PC-9 (cell line): ENCODE measurements at regions not wholly inside any gene's neighbourhood (a gene's known extent, or its start where the extent isn't known, plus 50 kb on each side); places are given as distances from the start of the nearest gene placed in this dataset.

ENCODE experiments used
- BruUV-seq: library from RNA; stranded (reverse); fragments of 400-500 nt; replicated peaks from 2 replicates; lab custom pipeline; 2021; lab: Mats Ljungman, UMichigan
- CTCF ChIA-PET: fragments of 300-600 bp; sonication (Branson Sonifier 250); formaldehyde crosslinking; loops from one replicate; lab custom pipeline; 2022; ENCODE audit warnings: antibody characterized with exemption; lab: Charles Lee
- POLR2A ChIA-PET: fragments of 300-600 bp; sonication (Branson Sonifier 250); formaldehyde crosslinking; loops from one replicate; lab custom pipeline; 2022; ENCODE audit warnings: antibody characterized with exemption; ENCODE audit not compliant: unreplicated experiment; lab: Charles Lee
- DNase-seq, 2 experiments: peaks; one replicate each; pipeline versions ENCODE4 v3.0.0 to v3.0.0-alpha.2; 2015 to 2022; ENCODE audit warnings: mixed read lengths in 1 of 2
- H2AFZ ChIP-seq: fragments of 200-600 bp; sonication (generic); 2 replicates; pipeline ENCODE4 v1.8.1; 2017; ENCODE audit warnings: antibody characterized with exemption
- H3F3A ChIP-seq: fragments of 200-600 bp; sonication (generic); 2 replicates; pipeline ENCODE4 v1.8.1; 2017; ENCODE audit warnings: antibody characterized with exemption, mild to moderate bottlenecking, low read depth; ENCODE audit not compliant: insufficient read depth
- H3K27ac ChIP-seq: fragments of 200-600 bp; sonication (generic); 2 replicates; pipeline ENCODE4 v1.6.1; 2016; ENCODE audit warnings: mixed run types
- H3K27me3 ChIP-seq: fragments of 200-600 bp; sonication (generic); 2 replicates; pipeline ENCODE4 v1.6.1; 2016; ENCODE audit warnings: low read depth, mixed run types; ENCODE audit not compliant: insufficient read depth
- H3K36me3 ChIP-seq: fragments of 200-600 bp; sonication (generic); 2 replicates; pipeline ENCODE4 v1.6.1; 2016; ENCODE audit warnings: low read depth, mixed run types
- H3K4me1 ChIP-seq: fragments of 200-600 bp; sonication (generic); replicated peaks from 2 replicates; pipeline ENCODE4 v1.6.1; 2016; ENCODE audit warnings: mixed run types; ENCODE audit not compliant: insufficient read depth
- H3K4me2 ChIP-seq: fragments of 200-600 bp; sonication (generic); 2 replicates; pipeline ENCODE4 v1.6.1; 2017; ENCODE audit warnings: mixed run types
- H3K4me3 ChIP-seq: fragments of 200-600 bp; sonication (generic); 2 replicates; pipeline ENCODE4 v1.6.1; 2016; ENCODE audit warnings: mixed run types
- H3K79me2 ChIP-seq: fragments of 200-600 bp; sonication (generic); 2 replicates; pipeline ENCODE4 v1.6.1; 2017; ENCODE audit warnings: low read depth, mixed run types
- H3K9me2 ChIP-seq: fragments of 200-600 bp; sonication (generic); 2 replicates; pipeline ENCODE4 v1.8.1; 2017; ENCODE audit warnings: mild to moderate bottlenecking; ENCODE audit not compliant: insufficient read depth
- H3K9me3 ChIP-seq: fragments of 200-600 bp; sonication (generic); 2 replicates; pipeline ENCODE4 v1.8.1; 2016; ENCODE audit warnings: low read depth; ENCODE audit not compliant: insufficient read depth
- H4K20me1 ChIP-seq: fragments of 200-600 bp; sonication (generic); 2 replicates; pipeline ENCODE4 v1.8.1; 2017; ENCODE audit not compliant: insufficient read depth
- CTCF ChIP-seq: fragments of 200-600 bp; sonication (generic); conservative IDR thresholded peaks from 2 replicates; pipeline ENCODE4 v1.6.1; 2017; ENCODE audit warnings: mixed run types, antibody characterized with exemption, mild to moderate bottlenecking, moderate library complexity
- EZH2 ChIP-seq: fragments of 200-600 bp; sonication (generic); IDR thresholded peaks from 2 replicates; pipeline ENCODE4 v1.8.0; 2017; ENCODE audit warnings: antibody characterized with exemption, low read depth
- intact Hi-C: fragments of 100-400 bp; cut with micrococcal nuclease; formaldehyde crosslinking; loops from one replicate; pipeline ENCODE4 v1.10.0; 2022; ENCODE audit not compliant: unreplicated experiment

- DNase-seq: no peak
- Histone ChIP-seq H3K36me3 (no peaks in the 10 kb centered on the region), H3K4me1 (no peaks in the 10 kb centered on the region), H3K27me3 (no peaks in the 10 kb centered on the region), H3K4me3 (no peak overlapping the region), H3K4me2 (no peak overlapping the region), H3K9me2 (no peaks in the 10 kb centered on the region), H4K20me1 (no peaks in the 10 kb centered on the region), H3K27ac (no peak overlapping the region), H3K79me2 (no peaks in the 10 kb centered on the region), H3F3A (no peaks in the 10 kb centered on the region), H3K9me3 (no peaks in the 10 kb centered on the region), H2AFZ (no peak overlapping the region)
- BruUV-seq: no TSS peak
- CTCF ChIA-PET: no interaction called here
- intact Hi-C loops: no loop called here
- POLR2A ChIA-PET: interaction anchor here (0.6 kb wide), 1 partner anchor 42 kb away, joined by 3 read pairs; no protein-coding TSS in a partner anchor
- no peak for TF ChIP-seq EZH2
- TF ChIP-seq CTCF: no peak
Observed at GRCh38 chr4:184950926-184951325, 67.4 kb upstream of the HELT start.

GRCh38 chr4:184951668-184952160, 66.6 kb upstream of the HELT start:
- no peaks in the 10 kb centered on the region for H3K9me2 ChIP-seq
- no peak overlapping the region for H3K27ac ChIP-seq
- BruUV-seq: no TSS peak
- no peaks in the 10 kb centered on the region for H4K20me1 ChIP-seq
- H3K4me3 ChIP-seq: no peak overlapping the region
- TF ChIP-seq EZH2 (no peak), CTCF (no peak)
- no peaks in the 10 kb centered on the region for H3F3A ChIP-seq
- no peak overlapping the region for H2AFZ ChIP-seq
- H3K4me2 ChIP-seq: no peak overlapping the region
- POLR2A ChIA-PET: no interaction called here
- H3K9me3 ChIP-seq: no peaks in the 10 kb centered on the region
- no peaks in the 10 kb centered on the region for H3K36me3 ChIP-seq
- H3K4me1 ChIP-seq: no peaks in the 10 kb centered on the region
- intact Hi-C loops: no loop called here
- CTCF ChIA-PET: no interaction called here
- no peak for DNase-seq
- H3K79me2 ChIP-seq: no peaks in the 10 kb centered on the region
- H3K27me3 ChIP-seq: no peaks in the 10 kb centered on the region

- H4K20me1 ChIP-seq: no peaks in the 10 kb centered on the region
- no peak overlapping the region for H2AFZ ChIP-seq
- no peak for DNase-seq
- no peaks in the 10 kb centered on the region for H3K9me3 ChIP-seq
- no peaks in the 10 kb centered on the region for H3K36me3 ChIP-seq
- ChIA-PET POLR2A (no interaction called here), CTCF (no interaction called here)
- H3K4me2 ChIP-seq: no peak overlapping the region
- BruUV-seq: no TSS peak
- no peak overlapping the region for H3K4me3 ChIP-seq
- TF ChIP-seq EZH2 (no peak), CTCF (no peak)
- no peaks in the 10 kb centered on the region for H3K4me1 ChIP-seq
- H3K79me2 ChIP-seq: no peaks in the 10 kb centered on the region
- H3K27ac ChIP-seq: no peak overlapping the region
- intact Hi-C loops: no loop called here
- H3K27me3 ChIP-seq: no peaks in the 10 kb centered on the region
- no peaks in the 10 kb centered on the region for H3K9me2 ChIP-seq
- no peaks in the 10 kb centered on the region for H3F3A ChIP-seq
Observed at GRCh38 chr4:184952522-184952921, 65.8 kb upstream of the HELT start.
